LNCaP clone FGC (cell line): ENCODE measurements at regions not wholly inside any gene's neighbourhood (a gene's known extent, or its start where the extent isn't known, plus 50 kb on each side); places are given as distances from the start of the nearest gene placed in this dataset.
A peak's percentile ranks its signal among the peaks of the same experiment; 100 is the strongest.

Experiments used
- DNase-seq: peaks from one replicate; pipeline ENCODE4 v3.0.0-alpha.2; 2011; ENCODE audit warnings: low read depth
- H3K4me3 ChIP-seq: 2 replicates; pipeline ENCODE4 v1.5.1; 2011; ENCODE audit warnings: mild to moderate bottlenecking, low read depth, low read length, control low read depth
- CTCF ChIP-seq: IDR thresholded peaks from 2 replicates; pipeline ENCODE4 v1.5.1; 2012; ENCODE audit warnings: mild to moderate bottlenecking; ENCODE audit not compliant: control insufficient read depth, insufficient read depth; ENCODE audit errors: extremely low read depth

GRCh38 chr5:8157320-8157822, 288.4 kb downstream of the MTRR start:
- TF ChIP-seq CTCF, result no peak
- DNase-seq, result no peak
- H3K4me3 ChIP-seq, result no peak overlapping the region

GRCh38 chr5:8176101-8176693, 307.2 kb downstream of the MTRR start:
- DNase-seq, result no peak
- no peak overlapping the region for H3K4me3 ChIP-seq
- no peak for TF ChIP-seq CTCF

GRCh38 chr5:8184455-8185063, 315.6 kb downstream of the MTRR start:
- peak; percentile 86 for TF ChIP-seq CTCF
- H3K4me3 ChIP-seq, result no peak overlapping the region
- peak; percentile 21 for DNase-seq

- DNase-seq, result no peak
- no peak for TF ChIP-seq CTCF
- no peak overlapping the region for H3K4me3 ChIP-seq
These were observed 316.9 kb downstream of the MTRR start for GRCh38 chr5:8185852-8186251.

GRCh38 chr5:8188874-8189565, 320.1 kb downstream of the MTRR start:
- no peak overlapping the region for H3K4me3 ChIP-seq
- no peak for TF ChIP-seq CTCF

GRCh38 chr5:8192840-8193239, 323.9 kb downstream of the MTRR start:
- H3K4me3 ChIP-seq, result no peak overlapping the region
- TF ChIP-seq CTCF, result no peak

More at GRCh38 chr5:8188874-8189565, 320.1 kb downstream of the MTRR start:
- DNase-seq, result peak; percentile 11

More at GRCh38 chr5:8192840-8193239, 323.9 kb downstream of the MTRR start:
- DNase-seq, result no peak
